ENCODE measurements at regions not wholly inside any gene's neighbourhood (a gene's known extent, or its start where the extent isn't known, plus 50 kb on each side); places are given as distances from the start of the nearest gene placed in this dataset.

GRCh38 chr15:29926083-29926388 lies 103.8 kb upstream of the TJP1 start:
- Histone ChIP-seq H4K20me1 (ENCODE audit: insufficient read depth) (no peaks in the 10 kb centered on the region), H3K4me1 (ENCODE audit: control insufficient read depth in 1 of 2, insufficient read depth in 2 of 2, low read depth in 1 of 2, low read length in 1 of 2) (no peaks in the 10 kb centered on the region; a peak in 1 of 4 replicates), H3F3A (replicated peaks; ENCODE audit: insufficient read depth) (no peaks in the 10 kb centered on the region), H3K9me3 (no peaks in the 10 kb centered on the region), H3K27ac (ENCODE audit: low read depth in 2 of 2, low read length in 1 of 2) (no peak overlapping the region), H3K27me3 (ENCODE audit: insufficient read depth) (no peaks in the 10 kb centered on the region), H3K9me2 (no peaks in the 10 kb centered on the region), H3K36me3 (replicated peaks in 1 of 2; ENCODE audit: control insufficient read depth in 1 of 2, insufficient read depth in 2 of 2, low read length in 1 of 2) (no peaks in the 10 kb centered on the region), H3K79me2 (ENCODE audit: insufficient read depth) (no peaks in the 10 kb centered on the region), H3K4me3 (ENCODE audit: low read depth in 2 of 2, low read length in 1 of 2) (no peak overlapping the region; a peak in 1 of 4 replicates), H3K9ac (no peak overlapping the region), H3K4me2 (no peak overlapping the region), H2AFZ (ENCODE audit: low read depth) (no peak overlapping the region)
- WGBS (ENCODE audit: low lambda C conversion rate), result 83% methylated on average over 2 of the region's 2 CpGs
- TF ChIP-seq CTCF (IDR thresholded peaks at IDR 0.05) (peak; percentile 2; the same call in 1 of the 2 replicates), NFIC (IDR thresholded peaks at IDR 0.05; ENCODE audit: borderline replicate concordance) (no peak)
- ChIA-PET CTCF (interaction anchor here (0.6 to 7.1 kb wide), 65 partner anchors 10 to 274 kb away, joined by 3 to 104 read pairs (median 5); partner anchors contain the start of gene TJP1), POLR2A (interaction anchor here (0.7 kb wide), 1 partner anchor 177 kb away, joined by 3 read pairs; no protein-coding TSS in a partner anchor)
- DNase-seq, result no peak

- DNase-seq, result peak; percentile 79
- Histone ChIP-seq H3F3A (replicated peaks; ENCODE audit: insufficient read depth) (no peaks in the 10 kb centered on the region), H3K4me3 (ENCODE audit: low read depth in 2 of 2, low read length in 1 of 2) (no peak overlapping the region; a peak in 1 of 4 replicates), H3K79me2 (ENCODE audit: insufficient read depth) (no peaks in the 10 kb centered on the region), H3K9me2 (no peaks in the 10 kb centered on the region), H2AFZ (ENCODE audit: low read depth) (no peak overlapping the region), H3K9me3 (no peaks in the 10 kb centered on the region), H3K4me2 (no peak overlapping the region), H3K27me3 (ENCODE audit: insufficient read depth) (no peaks in the 10 kb centered on the region), H3K9ac (no peak overlapping the region), H4K20me1 (ENCODE audit: insufficient read depth) (no peaks in the 10 kb centered on the region), H3K36me3 (replicated peaks in 1 of 2; ENCODE audit: control insufficient read depth in 1 of 2, insufficient read depth in 2 of 2, low read length in 1 of 2) (no peaks in the 10 kb centered on the region), H3K27ac (ENCODE audit: low read depth in 2 of 2, low read length in 1 of 2) (no peak overlapping the region), H3K4me1 (ENCODE audit: control insufficient read depth in 1 of 2, insufficient read depth in 2 of 2, low read depth in 1 of 2, low read length in 1 of 2) (no peaks in the 10 kb centered on the region; a peak in 1 of 4 replicates)
- ChIA-PET POLR2A (interaction anchor here (0.7 kb wide), 1 partner anchor 177 kb away, joined by 3 read pairs; no protein-coding TSS in a partner anchor), CTCF (interaction anchor here (0.6 to 7.1 kb wide), 72 partner anchors 9 to 800 kb away, joined by 3 to 104 read pairs (median 4); partner anchors contain the start of gene TJP1)
- 50% methylated on average over 5 of the region's 5 CpGs for WGBS (ENCODE audit: low lambda C conversion rate)
- TF ChIP-seq TCF12 (IDR thresholded peaks at IDR 0.05) (no peak), CHD2 (IDR thresholded peaks at IDR 0.05; ENCODE audit: low read length, partially characterized antibody) (peak; percentile 14), RXRA (IDR thresholded peaks at IDR 0.05; ENCODE audit: borderline replicate concordance, low read depth) (no peak), RCOR1 (IDR thresholded peaks at IDR 0.05; ENCODE audit: low read length) (peak; percentile 18; the same call in 1 of the 2 replicates), POLR2AphosphoS5 (IDR thresholded peaks at IDR 0.05; ENCODE audit: low read depth, low read length) (no peak), GATA2 (CRISPR knock-in tag; IDR thresholded peaks at IDR 0.05) (no peak), CTCF (IDR thresholded peaks at IDR 0.05) (peak; percentile 86), RAD21 (IDR thresholded peaks at IDR 0.05; ENCODE audit: low read length) (peak; percentile 83), SMC3 (IDR thresholded peaks at IDR 0.05; ENCODE audit: low read depth, low read length) (peak; percentile 91), FOXJ3 (CRISPR knock-in tag; IDR thresholded peaks at IDR 0.05) (no peak), MXI1 (IDR thresholded peaks at IDR 0.05; ENCODE audit: low read depth, low read length) (no peak), NRF1 (IDR thresholded peaks at IDR 0.05; ENCODE audit: low read depth, low read length) (0 out of 2 replicates have a peak, but pooled peaks have one; percentile 5)
- TF ChIP-seq, protein P1, sequence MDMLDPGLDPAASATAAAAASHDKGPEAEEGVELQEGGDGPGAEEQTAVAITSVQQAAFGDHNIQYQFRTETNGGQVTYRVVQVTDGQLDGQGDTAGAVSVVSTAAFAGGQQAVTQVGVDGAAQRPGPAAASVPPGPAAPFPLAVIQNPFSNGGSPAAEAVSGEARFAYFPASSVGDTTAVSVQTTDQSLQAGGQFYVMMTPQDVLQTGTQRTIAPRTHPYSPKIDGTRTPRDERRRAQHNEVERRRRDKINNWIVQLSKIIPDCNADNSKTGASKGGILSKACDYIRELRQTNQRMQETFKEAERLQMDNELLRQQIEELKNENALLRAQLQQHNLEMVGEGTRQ (IDR thresholded peaks at IDR 0.05; ENCODE audit: borderline replicate concordance, low read depth, low read length), result no peak
Measured at GRCh38 chr15:29925227-29926082, 103.2 kb upstream of the TJP1 start.
